HG03439 (cell line): ENCODE measurements at regions not wholly inside any gene's neighbourhood (a gene's known extent, or its start where the extent isn't known, plus 50 kb on each side); places are given as distances from the start of the nearest gene placed in this dataset.
"Not testable (repeated sequence)": the region's sequence is repeated elsewhere in the genome, so short reads cannot be mapped to it uniquely, and the experiment has no call there.

ENCODE experiments used
- ATAC-seq: cut with Tn5 transposase; IDR thresholded peaks from one replicate; pipeline ENCODE4 v1.9.1; 2021; ENCODE audit warnings: mild to moderate bottlenecking, moderate library complexity; ENCODE audit not compliant: unreplicated experiment

DNA sequence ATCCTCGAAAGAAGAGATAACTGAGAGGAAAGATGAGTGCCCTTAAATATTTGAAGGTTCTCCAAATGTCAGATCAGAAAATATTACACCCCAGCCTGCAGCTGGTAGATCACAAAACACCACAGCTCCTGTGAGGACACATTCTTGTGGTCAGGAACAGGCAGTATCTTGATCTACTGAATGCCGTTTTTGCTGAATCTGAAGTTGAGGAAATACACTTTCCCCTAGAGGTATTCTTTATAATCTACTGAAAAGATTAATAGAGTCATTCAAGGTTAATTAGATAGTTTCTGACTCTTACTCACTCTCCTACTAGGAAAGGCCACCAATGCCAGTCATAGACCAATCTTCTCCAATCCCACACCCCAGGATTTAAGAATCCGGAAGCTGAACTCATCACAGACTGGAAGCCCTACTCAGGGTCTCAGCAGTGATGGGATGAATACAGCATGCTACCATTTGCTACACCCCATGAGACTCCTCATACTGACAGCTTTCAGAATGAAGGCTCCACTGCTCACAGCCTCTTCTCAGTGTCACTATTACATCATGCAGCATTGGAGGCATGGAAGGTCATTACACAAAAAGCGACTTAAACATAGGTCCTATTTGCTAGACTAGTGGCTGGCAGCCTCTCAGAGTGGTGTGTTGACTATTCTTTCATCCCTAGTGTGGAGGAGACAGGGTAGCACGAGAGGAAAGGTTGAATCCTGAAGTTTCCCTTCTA is 143.9 kb upstream of the SLC1A3 start:
- no peak for ATAC-seq

GRCh38 chr5:36475942-36476341 is 130.5 kb upstream of the SLC1A3 start:
- not testable (repeated sequence) for ATAC-seq

GRCh38 chr5:36478646-36479317 is 127.6 kb upstream of the SLC1A3 start:
- no peak for ATAC-seq

DNA sequence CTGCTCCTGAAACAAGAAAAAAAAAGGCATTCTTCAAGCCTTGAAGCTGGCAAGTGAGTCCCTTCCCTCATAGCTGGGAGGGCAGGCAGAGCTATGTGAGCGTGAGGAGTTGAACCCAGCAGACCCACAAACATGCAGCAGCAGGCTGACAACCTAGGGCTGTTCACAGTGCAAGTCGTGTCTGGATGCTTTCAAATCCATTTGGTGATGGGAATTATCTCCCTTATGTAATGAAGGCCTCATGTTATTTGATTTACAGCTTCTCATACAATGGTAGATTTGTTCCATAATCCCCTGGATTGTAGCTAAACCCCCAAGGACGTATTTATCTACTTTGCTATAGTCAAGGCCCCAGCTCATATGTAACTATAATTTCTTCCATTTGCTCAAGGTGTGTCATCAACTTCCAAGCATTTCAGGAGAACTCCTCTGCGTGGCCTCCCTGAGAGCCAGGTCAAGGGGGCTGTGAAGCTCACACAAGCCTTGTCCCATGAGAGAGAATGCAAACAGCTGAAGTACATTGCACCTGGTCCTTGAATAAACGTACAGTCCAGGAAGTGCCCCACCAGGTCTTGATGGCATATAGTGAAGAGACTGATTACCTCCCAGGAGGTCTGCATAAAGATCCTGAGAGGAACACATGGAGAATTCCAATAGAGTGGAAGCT is 124.8 kb upstream of the SLC1A3 start:
- no peak for ATAC-seq

DNA sequence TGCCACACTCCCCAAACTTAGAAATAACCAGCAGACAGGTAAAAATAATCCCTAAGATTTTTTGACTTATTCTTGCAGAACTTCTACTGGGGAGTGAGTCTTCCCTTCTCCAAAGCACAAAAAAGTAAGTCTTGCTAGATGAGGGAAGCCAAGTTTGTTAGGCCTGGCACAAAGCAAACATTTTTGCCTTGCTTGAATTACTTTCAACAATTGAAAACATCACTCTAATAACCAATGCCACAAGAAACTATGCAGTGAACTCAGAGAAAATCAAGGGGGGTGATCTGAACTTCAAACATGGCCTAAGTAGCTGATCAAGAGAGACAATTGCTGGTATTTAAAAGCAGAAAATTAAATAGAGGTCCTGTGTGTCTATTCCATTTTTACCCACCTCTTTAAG is 123.6 kb upstream of the SLC1A3 start:
- no peak for ATAC-seq

DNA sequence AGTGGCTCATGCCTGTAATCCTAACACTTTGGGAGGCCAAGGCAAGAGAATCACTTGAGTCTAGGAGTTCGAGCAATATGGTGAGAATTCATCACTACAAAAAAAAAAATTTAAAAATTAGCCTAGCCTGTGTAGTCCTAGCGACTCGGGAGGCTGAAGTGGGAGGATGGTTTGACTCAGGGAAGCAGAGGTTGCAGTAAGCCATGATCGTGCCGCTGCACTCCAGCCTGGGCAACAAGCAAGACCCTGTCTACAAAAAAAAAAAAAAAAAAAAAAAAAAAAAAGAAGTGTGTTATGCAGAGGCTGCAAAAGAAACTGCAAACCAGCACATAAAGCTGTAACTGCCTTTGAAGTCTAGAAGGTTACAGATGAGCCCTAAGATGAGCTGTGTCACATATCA is 116.9 kb upstream of the SLC1A3 start:
- ATAC-seq: no peak

DNA sequence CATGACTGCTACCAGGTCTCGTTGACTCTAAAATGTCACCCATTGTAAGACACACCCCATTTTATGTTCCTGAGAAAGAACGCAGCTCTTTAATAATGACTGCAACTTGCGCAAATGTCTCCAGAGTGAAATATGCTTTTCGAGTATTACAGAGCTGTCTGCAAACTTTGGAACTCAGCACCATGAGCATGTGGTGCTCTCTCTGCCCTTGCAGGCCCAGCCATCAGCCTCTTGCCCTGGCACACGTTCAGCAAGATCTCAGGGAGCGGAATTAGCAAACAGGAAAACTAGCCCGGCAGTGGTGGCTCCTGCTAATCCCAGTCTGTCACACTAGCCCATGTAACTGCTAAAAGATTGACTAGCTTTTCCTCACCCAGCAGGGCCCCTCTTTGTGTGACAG is 114.5 kb upstream of the SLC1A3 start:
- ATAC-seq: no peak

GRCh38 chr5:36492984-36493654 is 113.3 kb upstream of the SLC1A3 start:
- no peak for ATAC-seq

- ATAC-seq: no peak
Observed at GRCh38 chr5:36494028-36494427, 112.4 kb upstream of the SLC1A3 start.

DNA sequence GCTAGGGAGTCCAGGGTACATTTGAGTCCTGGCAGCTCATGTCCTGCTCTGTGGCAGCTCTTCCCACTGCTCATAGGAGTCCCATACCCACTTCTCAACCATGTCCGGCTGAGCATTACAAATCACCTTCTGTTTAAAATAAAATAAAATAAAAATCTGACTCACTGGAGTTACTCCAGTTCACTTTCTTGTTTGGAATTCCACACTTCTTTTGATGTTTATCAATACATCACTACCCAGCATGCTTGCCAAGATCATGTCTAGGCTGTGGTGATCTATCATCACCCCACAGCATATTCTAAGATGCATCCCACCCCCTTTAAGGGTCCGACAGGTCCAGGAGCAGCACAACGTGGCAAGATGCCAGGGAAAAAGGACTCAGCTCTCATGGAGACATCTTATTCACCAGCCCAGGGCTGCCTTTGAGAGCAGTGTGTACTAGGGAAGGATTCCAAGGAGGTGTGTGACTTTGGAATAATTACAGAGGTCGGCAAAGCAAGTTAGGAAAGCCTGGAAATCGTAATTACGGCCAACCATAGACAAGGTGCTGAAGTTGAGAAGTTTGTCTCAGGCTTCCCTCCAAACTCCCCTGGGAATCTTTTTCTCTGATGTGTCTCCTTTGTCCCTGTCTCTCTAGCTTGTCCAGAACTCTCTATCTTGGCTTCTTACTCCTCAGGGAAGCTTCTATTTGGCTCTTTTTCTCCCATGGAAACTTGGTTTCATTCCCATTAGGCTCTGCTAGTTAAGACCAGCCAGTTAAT is 111.4 kb upstream of the SLC1A3 start:
- ATAC-seq: no peak

- no peak for ATAC-seq
Observed at GRCh38 chr5:36495611-36496010, 110.8 kb upstream of the SLC1A3 start.

GRCh38 chr5:36496471-36496870 is 109.9 kb upstream of the SLC1A3 start:
- ATAC-seq: no peak

GRCh38 chr5:36502608-36503007 is 103.8 kb upstream of the SLC1A3 start:
- no peak for ATAC-seq

DNA sequence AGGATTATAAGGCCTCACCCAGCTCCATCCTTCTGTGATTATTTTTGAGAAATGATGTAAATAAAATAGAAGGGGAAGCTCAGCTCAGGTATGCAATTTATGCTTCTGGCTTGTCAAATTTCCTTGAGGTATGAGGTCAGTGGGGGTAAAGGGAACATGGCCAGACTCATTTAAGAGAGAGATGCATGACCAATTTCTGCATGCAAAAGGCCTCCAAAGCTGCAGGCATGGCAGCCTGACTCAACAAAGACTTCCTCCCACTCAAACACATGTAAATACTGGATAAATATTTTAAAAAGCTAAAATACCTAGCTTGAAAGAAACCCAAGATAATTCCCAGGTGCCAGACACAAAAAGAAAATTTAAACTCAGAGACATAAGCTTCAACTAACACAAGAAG is 101.4 kb upstream of the SLC1A3 start:
- ATAC-seq: no peak

- ATAC-seq: peak; percentile 70
Observed at GRCh38 chr5:36507332-36507952, 99.0 kb upstream of the SLC1A3 start.

DNA sequence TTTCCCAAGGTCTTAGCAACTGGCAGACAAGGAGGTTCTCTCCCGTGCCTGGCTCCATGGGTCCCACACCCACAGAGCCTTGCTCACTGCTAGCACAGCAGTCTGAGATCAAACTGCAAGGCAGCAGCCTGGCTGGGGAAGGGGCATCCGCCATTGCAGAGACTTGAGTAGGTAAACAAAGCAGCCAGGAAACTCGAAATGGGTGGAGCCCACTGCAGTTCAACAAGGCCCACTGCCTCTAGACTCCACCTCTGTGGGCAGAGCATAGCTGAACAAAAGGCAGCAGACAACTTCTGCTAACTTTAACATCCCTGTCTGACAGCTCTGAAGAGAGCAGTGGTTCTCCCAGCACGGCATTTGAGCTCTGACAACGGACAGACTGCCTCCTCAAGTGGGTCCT is 98.1 kb upstream of the SLC1A3 start:
- not testable (repeated sequence) for ATAC-seq

DNA sequence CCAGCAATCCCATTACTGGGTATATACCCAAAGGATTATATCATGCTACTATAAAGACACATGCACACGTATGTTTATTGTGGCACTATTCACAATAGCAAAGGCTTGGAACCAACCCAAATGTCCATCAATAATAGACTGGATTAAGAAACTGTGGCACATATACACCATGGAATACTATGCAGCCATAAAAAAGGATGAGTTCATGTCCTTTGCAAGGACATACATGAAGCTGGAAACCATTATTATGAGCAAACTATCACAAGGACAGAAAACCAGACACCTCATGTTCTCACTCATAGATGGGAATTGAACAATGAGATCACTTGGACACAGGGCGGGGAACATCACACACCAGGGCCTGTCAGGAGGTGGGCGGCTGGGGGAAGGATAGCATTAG is 92.8 kb upstream of the SLC1A3 start:
- ATAC-seq: not testable (repeated sequence)

GRCh38 chr5:36519881-36520280 is 86.5 kb upstream of the SLC1A3 start:
- ATAC-seq: no peak

- ATAC-seq: no peak
Observed at GRCh38 chr5:36521219-36521618, 85.2 kb upstream of the SLC1A3 start.
